PC-9 (cell line): ENCODE measurements at regions not wholly inside any gene's neighbourhood (a gene's known extent, or its start where the extent isn't known, plus 50 kb on each side); places are given as distances from the start of the nearest gene placed in this dataset.

Experiments used
- EZH2 ChIP-seq: fragments of 200-600 bp; sonication (generic); IDR thresholded peaks from 2 replicates; pipeline ENCODE4 v1.8.0; 2017; ENCODE audit warnings: antibody characterized with exemption, low read depth
- TF ChIP-seq, protein P1 (sequence below): fragments of 200-600 bp; sonication (generic); conservative IDR thresholded peaks from 2 replicates; pipeline ENCODE4 v1.6.1; 2017; ENCODE audit warnings: mixed run types, antibody characterized with exemption, mild to moderate bottlenecking, moderate library complexity

DNA sequence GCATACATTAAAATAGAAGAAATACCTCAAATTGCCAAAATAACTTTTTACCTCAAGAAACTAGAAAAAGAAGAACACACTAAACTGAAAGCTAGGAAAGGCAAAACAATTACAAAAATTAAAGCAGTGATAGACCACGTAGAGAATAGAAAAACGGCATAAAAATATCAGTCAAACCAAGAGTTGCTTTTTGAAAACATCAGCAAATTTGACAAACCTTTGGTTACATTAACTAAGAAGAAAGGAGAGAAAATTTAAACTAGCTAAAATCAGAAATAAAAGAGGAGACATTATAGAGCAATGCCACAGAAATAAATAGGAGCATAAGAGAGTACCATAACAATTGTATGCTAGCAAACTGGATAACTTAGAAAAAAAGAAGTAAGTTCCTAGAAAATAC lies 553.8 kb downstream of the CCER1 start:
- TF ChIP-seq, protein P1, sequence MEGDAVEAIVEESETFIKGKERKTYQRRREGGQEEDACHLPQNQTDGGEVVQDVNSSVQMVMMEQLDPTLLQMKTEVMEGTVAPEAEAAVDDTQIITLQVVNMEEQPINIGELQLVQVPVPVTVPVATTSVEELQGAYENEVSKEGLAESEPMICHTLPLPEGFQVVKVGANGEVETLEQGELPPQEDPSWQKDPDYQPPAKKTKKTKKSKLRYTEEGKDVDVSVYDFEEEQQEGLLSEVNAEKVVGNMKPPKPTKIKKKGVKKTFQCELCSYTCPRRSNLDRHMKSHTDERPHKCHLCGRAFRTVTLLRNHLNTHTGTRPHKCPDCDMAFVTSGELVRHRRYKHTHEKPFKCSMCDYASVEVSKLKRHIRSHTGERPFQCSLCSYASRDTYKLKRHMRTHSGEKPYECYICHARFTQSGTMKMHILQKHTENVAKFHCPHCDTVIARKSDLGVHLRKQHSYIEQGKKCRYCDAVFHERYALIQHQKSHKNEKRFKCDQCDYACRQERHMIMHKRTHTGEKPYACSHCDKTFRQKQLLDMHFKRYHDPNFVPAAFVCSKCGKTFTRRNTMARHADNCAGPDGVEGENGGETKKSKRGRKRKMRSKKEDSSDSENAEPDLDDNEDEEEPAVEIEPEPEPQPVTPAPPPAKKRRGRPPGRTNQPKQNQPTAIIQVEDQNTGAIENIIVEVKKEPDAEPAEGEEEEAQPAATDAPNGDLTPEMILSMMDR: no peak
- no peak for TF ChIP-seq EZH2
